Sigmoid colon (tissue), 4 donors: ENCODE measurements at regions not wholly inside any gene's neighbourhood (a gene's known extent, or its start where the extent isn't known, plus 50 kb on each side); places are given as distances from the start of the nearest gene placed in this dataset.

Experiments
- EP300 ChIP-seq, 4 donors: sonication (generic); formaldehyde crosslinking; IDR thresholded peaks; one replicate each; pipeline ENCODE4 v1.6.1; 2017; ENCODE audit warnings: antibody characterized with exemption in 4 of 4
- POLR2A ChIP-seq, 2 donors: fragments of 450-650 bp; IDR thresholded peaks; one replicate each; pipeline ENCODE4 v1.6.1; 2016; ENCODE audit warnings: antibody characterized with exemption in 2 of 2, mild to moderate bottlenecking in 2 of 2, moderate library complexity in 2 of 2
- POLR2AphosphoS5 ChIP-seq, 4 donors: sonication (generic); formaldehyde crosslinking; IDR thresholded peaks; one replicate each; pipeline ENCODE4 v1.6.1; 2017; ENCODE audit warnings: antibody characterized with exemption in 4 of 4
- TF ChIP-seq, protein P1 (sequence below), 4 experiments: fragments of 450-650 bp in 3 of 4; fragments of 200-600 bp in 1 of 4; IDR thresholded peaks; one replicate each; pipeline ENCODE4 v1.5.1; 2016 to 2019; ENCODE audit warnings: antibody characterized with exemption in 4 of 4, mild to moderate bottlenecking in 3 of 4, moderate library complexity in 2 of 4

DNA sequence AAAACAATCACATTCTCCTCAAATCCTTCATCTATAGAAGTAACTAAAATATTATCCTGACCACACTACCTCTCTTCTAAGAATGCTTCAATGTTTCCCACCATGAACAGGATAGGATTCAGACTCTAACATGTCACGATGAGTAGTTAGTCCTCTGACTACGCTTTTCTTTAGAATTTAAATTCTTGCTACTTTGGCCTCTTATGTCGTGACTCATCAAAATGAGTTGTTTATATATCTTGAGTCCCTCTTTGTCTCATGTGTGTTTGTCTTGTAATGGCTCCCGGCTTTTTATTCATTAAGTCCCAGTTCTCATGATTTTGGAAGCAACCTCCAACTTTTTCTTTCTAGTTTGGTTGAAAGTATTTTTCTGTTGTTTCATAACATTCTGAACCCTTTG is 1289.2 kb downstream of the DSC3 start:
- TF ChIP-seq, protein P1, sequence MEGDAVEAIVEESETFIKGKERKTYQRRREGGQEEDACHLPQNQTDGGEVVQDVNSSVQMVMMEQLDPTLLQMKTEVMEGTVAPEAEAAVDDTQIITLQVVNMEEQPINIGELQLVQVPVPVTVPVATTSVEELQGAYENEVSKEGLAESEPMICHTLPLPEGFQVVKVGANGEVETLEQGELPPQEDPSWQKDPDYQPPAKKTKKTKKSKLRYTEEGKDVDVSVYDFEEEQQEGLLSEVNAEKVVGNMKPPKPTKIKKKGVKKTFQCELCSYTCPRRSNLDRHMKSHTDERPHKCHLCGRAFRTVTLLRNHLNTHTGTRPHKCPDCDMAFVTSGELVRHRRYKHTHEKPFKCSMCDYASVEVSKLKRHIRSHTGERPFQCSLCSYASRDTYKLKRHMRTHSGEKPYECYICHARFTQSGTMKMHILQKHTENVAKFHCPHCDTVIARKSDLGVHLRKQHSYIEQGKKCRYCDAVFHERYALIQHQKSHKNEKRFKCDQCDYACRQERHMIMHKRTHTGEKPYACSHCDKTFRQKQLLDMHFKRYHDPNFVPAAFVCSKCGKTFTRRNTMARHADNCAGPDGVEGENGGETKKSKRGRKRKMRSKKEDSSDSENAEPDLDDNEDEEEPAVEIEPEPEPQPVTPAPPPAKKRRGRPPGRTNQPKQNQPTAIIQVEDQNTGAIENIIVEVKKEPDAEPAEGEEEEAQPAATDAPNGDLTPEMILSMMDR (IDR thresholded peaks at IDR 0.05) = no peak
- no peak for TF ChIP-seq POLR2AphosphoS5 (IDR thresholded peaks at IDR 0.05)
- no peak for TF ChIP-seq POLR2A (IDR thresholded peaks at IDR 0.05)
- no peak for TF ChIP-seq EP300 (IDR thresholded peaks at IDR 0.05)
